ENCODE measurements at regions not wholly inside any gene's neighbourhood (a gene's known extent, or its start where the extent isn't known, plus 50 kb on each side); places are given as distances from the start of the nearest gene placed in this dataset.
A peak's percentile ranks its signal among the peaks of the same experiment; 100 is the strongest.
"Not testable (repeated sequence)": the region's sequence is repeated elsewhere in the genome, so short reads cannot be mapped to it uniquely, and the experiment has no call there.

DNA sequence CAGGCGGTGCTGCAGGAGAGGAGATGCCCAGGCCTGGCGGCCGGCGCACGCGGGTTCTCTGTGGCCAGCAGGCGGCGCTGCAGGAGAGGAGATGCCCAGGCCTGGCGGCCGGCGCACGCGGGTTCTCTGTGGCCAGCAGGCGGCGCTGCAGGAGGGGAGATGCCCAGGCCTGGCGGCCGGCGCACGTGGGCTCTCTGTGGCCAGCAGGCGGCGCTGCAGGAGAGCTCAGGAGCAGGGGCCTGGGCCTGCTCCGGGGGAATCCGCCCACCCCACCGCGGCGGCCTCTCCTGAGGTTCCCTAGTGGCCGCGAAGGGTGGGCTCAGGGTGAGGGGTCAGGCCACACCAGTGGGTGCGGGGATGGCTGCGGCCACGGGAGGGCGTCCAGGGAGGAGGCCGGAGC lies 75.9 kb downstream of the OR4F16 start:
- H3K27ac ChIP-seq; DNase-seq; H3K4me3 ChIP-seq (ENCODE audit: low read depth, low read length); H3K36me3 ChIP-seq (replicated peaks); H3K27me3 ChIP-seq (replicated peaks); in situ Hi-C loops (cut with HindIII; ENCODE audit: low pct_ligation_motif_present, low sequenced_read_pairs): not testable (repeated sequence)

DNA sequence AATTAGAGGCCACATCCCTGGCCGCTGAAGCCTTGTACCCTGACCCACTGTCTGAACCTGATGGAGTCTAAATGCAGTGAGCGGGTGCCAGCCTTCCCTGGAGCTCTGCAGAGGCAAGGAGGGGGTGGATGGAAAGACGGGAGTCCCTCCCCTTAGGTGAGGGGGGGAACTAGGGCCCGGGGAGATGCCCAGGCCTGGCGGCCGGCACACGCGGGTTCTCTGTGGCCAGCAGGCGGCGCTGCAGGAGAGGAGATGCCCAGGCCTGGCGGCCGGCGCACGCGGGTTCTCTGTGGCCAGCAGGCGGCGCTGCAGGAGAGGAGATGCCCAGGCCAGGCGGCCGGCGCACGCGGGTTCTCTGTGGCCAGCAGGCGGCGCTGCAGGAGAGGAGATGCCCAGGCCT lies 77.3 kb downstream of the OR4F16 start:
- in situ Hi-C loops (cut with HindIII; ENCODE audit: low pct_ligation_motif_present, low sequenced_read_pairs); H3K27ac ChIP-seq; H3K27me3 ChIP-seq (replicated peaks); DNase-seq; H3K36me3 ChIP-seq (replicated peaks); H3K4me3 ChIP-seq (ENCODE audit: low read depth, low read length): not testable (repeated sequence)

DNA sequence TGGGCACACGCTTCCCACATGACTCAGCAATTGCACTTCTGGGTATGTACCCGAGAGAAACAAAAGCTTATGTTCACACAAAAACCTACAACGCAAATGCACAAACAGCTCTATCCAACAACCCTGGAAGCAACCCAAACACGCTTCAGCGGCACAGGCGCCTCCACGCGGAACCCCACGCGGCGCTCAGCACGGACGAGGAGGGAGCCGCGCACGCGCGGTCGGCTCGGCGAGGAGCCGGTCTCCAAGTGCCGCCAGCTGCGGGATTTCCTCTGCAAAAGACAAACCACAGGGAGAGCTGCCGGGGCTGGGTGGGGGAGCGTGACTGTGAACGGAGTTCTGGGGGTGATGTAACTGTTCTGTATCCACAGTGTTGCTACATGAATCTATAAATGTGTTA lies 81.2 kb downstream of the OR4F16 start:
- H3K27me3 ChIP-seq (replicated peaks); in situ Hi-C loops (cut with HindIII; ENCODE audit: low pct_ligation_motif_present, low sequenced_read_pairs); H3K36me3 ChIP-seq (replicated peaks); H3K4me3 ChIP-seq (ENCODE audit: low read depth, low read length); H3K27ac ChIP-seq: not testable (repeated sequence)
- DNase-seq: peak; percentile 0

DNA sequence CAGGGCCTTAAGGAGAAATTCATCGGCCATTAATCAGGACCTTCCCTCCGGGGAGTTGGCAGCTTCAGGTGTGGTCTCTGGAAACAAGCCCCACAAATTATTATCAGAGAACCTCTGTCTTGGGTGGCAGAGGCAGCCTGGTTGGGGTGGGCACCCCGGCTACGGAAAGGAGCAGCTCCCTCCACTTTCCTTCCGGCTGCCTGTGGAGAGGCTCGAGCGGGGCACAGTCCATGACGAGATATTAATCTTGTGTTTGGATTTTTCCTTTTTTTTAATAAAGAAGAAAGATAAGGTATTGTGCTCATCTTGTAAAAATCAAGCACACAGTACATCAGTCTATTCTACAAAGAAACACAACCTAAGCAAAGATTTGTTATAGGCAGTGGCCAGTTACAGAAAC lies 98.2 kb downstream of the OR4F16 start:
- H3K27ac ChIP-seq; in situ Hi-C loops (cut with HindIII; ENCODE audit: low pct_ligation_motif_present, low sequenced_read_pairs): not testable (repeated sequence)

DNA sequence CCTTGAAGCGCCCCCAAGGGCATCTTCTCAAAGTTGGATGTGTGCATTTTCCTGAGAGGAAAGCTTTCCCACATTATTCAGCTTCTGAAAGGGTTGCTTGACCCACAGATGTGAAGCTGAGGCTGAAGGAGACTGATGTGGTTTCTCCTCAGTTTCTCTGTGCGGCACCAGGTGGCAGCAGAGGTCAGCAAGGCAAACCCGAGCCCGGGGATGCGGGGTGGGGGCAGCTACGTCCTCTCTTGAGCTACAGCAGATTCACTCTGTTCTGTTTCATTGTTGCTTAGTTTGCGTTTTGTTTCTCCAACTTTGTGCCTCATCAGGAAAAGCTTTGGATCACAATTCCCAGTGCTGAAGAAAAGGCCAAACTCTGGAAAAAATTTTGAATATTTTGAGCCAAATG lies 100.5 kb downstream of the OR4F16 start:
- in situ Hi-C loops (cut with HindIII; ENCODE audit: low pct_ligation_motif_present, low sequenced_read_pairs); H3K4me3 ChIP-seq (ENCODE audit: low read depth, low read length); H3K36me3 ChIP-seq (replicated peaks); H3K27me3 ChIP-seq (replicated peaks); H3K27ac ChIP-seq: not testable (repeated sequence)
- TF ChIP-seq, protein P1, sequence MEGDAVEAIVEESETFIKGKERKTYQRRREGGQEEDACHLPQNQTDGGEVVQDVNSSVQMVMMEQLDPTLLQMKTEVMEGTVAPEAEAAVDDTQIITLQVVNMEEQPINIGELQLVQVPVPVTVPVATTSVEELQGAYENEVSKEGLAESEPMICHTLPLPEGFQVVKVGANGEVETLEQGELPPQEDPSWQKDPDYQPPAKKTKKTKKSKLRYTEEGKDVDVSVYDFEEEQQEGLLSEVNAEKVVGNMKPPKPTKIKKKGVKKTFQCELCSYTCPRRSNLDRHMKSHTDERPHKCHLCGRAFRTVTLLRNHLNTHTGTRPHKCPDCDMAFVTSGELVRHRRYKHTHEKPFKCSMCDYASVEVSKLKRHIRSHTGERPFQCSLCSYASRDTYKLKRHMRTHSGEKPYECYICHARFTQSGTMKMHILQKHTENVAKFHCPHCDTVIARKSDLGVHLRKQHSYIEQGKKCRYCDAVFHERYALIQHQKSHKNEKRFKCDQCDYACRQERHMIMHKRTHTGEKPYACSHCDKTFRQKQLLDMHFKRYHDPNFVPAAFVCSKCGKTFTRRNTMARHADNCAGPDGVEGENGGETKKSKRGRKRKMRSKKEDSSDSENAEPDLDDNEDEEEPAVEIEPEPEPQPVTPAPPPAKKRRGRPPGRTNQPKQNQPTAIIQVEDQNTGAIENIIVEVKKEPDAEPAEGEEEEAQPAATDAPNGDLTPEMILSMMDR (IDR thresholded peaks at IDR 0.05; ENCODE audit: low read depth, low read length, missing control alignments): peak; percentile 9
- peak; percentile 36 for DNase-seq

More for the DNA sequence above, 98.2 kb downstream of the OR4F16 start:
- DNase-seq; H3K4me3 ChIP-seq (ENCODE audit: low read depth, low read length); H3K27me3 ChIP-seq (replicated peaks); H3K36me3 ChIP-seq (replicated peaks): not testable (repeated sequence)
